GM21576 (cell line): ENCODE measurements at regions not wholly inside any gene's neighbourhood (a gene's known extent, or its start where the extent isn't known, plus 50 kb on each side); places are given as distances from the start of the nearest gene placed in this dataset.
"Not testable (repeated sequence)": the region's sequence is repeated elsewhere in the genome, so short reads cannot be mapped to it uniquely, and the experiment has no call there.

ENCODE experiments used
- ATAC-seq: cut with Tn5 transposase; IDR thresholded peaks from one replicate; pipeline ENCODE4 v1.9.1; 2021; ENCODE audit warnings: mild to moderate bottlenecking, moderate library complexity; ENCODE audit not compliant: unreplicated experiment

DNA sequence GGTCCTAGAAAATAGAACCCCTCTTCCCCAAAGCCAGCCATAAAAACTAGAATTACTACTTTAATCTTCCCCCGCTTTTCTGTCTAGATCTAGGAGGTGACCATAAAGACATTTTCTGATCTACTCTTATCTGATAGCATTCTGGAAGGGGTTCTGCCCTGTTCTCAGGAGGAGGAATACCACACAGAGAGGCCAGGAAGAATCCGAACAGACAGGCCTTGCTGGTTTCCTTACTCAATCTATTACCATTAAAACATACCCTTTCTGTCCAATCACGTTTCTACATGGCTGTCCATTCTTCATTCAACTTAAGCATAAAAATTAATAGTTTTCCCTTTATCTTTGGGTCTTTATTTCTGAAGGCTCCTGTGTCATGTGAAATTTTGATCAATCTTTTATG, 198.7 kb downstream of the GPAT3 start:
- no peak for ATAC-seq

DNA sequence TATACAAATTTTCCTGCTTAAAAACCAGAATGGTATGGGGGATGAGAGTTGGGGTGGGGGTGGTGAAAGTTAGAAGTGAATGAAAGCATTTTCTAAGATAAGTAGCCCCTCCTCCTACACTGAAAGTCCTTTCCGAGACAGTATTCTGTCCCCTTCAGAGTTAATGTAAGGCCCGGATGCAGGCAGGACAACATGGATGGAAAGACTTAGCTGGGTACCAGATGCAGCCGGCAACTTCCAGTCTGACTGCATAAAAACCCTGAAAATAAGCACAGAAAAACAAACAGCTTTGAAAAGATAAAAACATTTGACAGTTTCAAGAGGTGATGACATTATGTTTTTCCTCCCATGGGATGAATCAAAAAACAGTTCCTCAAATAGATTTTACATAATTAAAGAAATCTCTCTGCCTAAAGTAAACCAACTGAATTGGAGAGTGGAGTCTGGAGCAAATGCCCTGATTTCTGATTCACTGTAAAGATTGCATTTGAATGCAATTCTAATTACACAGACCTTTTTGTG, 196.3 kb downstream of the GPAT3 start:
- ATAC-seq = no peak

DNA sequence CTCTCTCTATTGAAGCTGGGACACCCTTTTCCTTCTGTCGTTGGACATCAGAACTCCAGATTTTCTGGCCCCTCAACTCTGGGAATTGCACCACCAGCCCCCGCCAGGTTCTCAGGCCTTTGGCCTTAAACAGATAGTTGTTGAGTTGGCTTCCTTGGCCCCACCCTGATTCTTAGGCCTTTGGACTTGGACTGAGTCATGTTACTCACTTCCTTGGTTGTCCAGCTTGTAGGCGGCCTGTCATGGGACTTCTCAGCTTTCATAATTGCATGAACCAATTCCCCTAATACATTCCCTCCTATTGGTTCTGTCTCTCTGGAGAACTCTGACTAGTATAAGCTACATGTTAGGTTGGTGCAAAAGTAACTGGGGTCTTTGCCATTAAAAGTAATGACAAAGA, 195.7 kb downstream of the GPAT3 start:
- ATAC-seq = no peak

DNA sequence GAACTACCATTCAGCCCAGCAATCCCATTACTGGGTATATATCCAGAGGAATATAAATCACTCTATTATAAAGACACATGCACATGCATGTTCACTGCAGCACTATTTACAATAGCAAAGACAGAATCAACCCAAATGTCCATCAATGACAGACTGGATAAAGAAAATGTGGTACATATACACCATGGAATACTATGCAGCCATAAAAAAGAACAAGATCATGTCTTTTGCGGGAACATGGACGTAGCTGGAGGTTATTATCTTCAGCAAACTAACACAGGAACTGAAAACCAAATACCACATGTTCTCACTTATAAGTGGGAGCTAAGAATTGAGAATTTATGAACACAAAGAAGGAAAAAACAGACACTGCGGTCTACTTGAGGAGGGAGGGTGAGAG, 195.1 kb downstream of the GPAT3 start:
- not testable (repeated sequence) for ATAC-seq

DNA sequence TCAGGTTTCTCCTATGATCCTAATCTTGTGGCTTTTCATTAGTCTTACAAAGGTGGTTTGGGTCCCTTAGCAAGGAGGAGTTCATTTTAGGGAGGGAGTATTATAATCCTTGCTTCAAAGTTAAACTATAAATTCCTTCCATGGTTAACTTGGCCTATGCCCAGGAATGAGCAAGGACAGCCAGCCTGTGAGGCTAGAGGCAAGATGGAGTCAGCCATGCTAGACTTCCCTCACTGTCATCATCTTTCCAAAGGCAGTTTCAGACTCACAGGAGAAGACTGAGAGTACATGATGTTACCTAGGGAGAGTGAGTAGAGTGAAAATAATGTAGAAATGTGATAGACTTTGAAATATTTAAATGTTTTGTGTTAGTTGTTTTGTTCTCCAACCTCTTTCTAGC, 192.3 kb downstream of the GPAT3 start:
- ATAC-seq = no peak

DNA sequence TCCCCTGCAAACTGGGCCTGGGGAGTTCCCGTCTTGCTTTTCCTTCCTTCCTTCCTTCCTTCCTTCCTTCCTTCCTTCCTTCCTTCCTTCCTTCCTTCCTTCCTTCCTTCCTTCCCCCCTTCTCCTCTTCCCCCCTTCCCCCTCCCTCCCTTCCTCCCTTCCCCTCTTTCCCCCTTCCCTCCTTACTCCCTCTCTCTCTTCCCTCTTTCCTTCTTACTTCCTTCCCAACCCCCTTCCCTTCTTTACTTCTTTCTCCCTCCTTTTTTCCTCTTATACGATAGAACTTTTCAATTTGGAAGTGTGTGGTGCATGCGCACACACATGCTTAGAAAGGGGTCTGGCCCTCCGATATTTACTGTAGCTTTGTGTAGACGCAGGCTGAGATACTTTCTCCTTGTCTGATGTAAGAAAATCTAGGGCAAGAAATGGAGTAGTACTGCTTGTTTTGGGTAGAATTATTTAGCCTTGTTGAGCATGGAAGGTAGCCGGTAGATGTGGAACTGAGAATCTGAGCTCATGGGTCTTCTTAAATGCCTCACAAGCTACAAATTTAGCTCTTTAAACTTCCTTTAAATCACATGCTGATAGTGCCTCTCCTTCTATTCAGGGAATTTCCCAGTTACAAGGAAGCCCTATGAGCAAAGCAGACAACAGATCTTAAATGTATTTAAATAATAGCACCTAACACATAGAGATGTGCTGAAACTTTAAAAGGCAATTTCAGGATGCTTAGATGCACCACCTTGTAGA, 189.6 kb downstream of the GPAT3 start:
- ATAC-seq = no peak

DNA sequence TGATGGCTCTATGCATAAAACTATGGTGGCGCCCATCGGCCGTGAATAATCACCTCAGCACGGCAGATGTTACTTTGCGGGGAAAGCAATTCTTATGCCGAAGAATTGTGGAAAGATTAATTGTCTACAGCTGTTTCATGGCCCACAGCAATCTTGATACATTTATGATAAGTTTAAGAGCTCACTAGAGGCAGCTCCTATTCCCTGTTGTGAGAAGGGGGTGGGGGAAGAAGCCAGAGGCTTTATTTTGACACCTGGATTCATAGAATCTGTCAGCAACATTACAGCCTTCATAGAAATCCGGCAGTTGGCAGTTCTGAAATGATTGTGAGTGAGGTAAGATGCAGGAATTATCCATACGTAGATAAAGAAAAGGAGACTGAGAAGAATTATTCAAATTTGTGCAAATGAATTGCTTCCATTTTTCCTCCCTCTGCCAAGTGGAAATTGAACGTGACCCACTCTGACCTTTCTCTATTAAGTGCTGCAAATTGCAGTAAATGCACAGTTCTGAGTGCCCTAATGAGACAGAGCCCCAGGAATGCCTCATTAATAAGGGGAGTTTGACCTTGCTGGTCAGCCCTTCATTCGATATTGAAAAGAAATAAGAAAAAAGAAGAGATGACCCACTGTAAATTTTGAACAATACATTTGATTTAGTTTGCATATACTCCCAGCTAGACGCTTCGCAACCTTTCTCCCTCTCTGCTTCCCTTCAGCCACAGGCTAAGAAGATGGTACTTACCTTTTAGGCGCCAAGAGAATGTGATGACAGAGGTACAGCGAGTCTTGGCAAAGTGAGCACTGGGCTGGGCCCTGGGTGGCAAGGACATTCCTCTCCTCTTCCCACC, 188.8 kb downstream of the GPAT3 start:
- ATAC-seq = no peak

DNA sequence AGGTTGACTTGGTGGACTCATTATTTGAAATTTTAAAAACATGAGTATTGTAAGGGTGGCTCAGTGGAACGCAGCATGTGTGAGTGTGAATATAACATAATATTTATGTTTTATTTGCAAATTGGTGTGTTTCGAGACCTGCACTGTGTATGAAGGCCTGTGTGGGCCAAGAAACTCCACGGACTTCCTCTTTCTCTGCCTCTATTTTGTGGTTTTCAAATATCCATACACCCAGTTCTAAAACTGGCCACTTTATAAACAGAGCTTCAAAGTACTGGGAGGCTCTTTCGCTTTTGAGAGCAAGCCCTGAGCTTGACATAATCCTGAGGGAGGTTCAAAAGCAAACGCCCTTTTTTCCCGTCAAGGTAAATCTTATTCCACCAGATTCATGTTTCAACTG, 187.7 kb downstream of the GPAT3 start:
- ATAC-seq = no peak

DNA sequence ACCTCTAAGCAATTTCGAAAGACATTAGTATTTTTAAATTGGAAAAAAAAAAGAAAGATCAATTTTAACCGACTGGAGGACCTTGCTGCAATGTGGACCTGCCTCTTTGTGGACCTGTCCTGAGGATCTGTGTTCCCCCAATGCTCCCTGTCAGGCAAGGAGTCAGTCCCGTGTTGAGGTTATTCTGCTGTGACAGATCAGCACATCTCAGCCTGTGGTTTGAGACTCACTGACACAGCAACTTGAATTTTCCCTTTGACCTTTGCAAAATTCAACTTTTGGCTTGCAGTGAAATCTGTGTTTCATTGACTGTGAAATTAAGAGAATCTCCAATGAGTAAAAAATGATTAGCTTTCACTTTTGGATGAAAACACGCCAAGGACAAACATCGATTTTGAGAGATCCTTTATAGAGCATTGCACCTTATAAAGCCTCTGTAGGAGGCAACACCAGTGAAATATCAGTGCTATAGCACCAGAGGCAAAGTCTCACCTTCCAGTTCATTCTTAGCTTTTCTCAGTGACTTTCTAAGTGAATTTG, 186.9 kb downstream of the GPAT3 start:
- ATAC-seq = no peak

DNA sequence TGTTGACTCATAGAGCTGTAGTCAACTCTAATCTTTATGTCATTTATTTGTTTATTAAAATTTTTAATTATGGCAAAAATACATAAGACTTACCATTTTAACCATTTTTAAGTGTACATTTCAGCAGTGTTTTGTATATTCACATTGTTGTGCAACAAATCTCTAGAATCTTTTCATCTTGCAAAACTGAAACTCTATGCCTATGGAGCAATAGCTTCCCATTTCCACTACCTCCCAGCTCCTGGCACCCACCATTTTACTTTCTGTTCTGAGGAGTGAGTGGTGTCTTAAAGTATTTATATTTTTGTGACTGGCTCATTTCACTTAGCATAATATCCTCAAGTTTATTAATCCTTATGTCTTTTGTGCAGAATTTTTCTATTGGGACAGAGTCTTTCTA, 181.0 kb downstream of the GPAT3 start:
- no peak for ATAC-seq

DNA sequence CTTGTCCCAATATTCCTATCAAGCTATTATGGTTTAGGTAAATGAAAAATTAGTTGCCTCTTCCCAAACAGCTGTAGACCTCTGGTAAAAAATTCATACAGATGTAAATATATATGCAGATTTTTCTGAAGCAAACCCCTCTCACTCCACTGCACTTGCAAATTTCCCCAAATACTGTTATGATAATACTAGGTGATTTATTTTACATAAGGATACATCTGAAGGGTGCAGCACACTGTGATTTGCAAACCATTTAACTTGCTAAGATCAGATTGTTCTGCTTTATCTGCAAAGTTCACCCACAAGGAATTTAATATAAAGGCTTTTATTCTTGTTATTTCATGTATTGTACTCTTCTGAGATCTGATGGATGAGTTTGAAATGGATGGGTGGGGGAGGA, 177.0 kb downstream of the GPAT3 start:
- ATAC-seq = no peak

DNA sequence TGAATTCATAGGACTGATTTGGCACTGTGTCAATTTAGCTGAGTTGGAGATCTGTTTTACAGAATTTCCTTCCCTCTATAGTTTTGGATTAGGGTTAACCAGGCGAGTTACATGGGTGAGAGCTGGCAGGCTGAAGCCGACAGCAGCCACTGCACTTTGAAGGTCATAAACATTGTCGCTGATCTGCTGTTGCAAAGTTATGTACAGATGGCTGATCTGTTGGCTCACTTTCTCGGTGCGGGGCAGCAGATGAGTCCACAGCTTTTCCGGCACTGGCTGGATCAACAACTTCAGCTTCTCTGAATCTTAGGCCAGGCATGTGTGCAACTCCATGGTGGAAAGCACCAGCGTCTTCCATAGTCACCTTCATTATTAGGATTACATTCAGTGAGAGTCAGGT, 173.7 kb downstream of the GPAT3 start:
- no peak for ATAC-seq

DNA sequence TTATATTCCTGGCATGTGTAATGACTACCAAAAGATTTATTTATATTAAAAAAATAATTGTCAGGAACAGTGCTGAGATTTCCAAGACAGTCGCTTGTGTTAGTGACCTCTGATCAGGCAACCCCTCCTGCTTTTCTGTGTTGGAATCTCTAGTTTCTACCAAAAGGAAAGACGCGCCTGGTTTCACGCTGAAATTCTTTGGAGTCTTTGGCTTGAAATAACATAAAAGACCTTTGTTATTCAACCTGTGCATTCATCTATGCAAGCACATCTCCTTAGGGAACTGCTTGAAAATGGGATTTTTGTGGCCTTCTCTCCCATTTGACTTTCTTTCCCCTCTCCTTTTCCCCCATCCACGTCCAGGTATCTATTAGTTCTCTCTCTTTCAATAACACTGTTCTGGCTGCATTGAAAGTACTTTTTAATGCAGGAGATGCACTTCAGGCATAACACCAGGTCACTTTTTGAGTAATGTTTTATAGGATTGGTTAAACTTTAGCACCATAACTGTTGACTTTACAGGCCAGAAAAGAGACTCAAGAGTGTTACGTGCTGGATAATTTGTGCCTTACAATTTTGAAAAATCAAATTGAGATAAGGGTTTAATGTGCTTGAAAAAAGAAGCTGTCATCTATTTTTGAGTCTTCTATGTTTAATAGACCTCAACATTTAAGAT, 172.7 kb downstream of the GPAT3 start:
- ATAC-seq = no peak

DNA sequence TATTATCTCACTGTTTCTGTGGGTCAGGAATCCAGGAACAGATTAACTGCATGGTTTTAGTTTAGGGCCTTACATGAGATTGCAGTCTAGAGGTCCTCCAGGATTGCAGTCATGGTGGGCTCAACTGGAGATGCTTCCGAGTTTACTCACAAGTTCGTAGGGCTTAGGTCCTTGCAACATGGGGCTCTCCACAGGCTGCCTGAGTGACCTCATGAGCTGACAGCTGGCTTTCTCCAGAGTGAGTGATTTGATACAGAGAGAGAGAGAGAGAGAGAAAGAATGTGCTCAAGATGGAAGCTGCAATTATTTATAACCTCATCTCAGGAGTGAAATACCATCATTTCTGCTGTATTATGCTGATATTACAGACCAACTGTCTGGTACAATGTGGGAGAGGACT, 168.9 kb downstream of the GPAT3 start:
- no peak for ATAC-seq

DNA sequence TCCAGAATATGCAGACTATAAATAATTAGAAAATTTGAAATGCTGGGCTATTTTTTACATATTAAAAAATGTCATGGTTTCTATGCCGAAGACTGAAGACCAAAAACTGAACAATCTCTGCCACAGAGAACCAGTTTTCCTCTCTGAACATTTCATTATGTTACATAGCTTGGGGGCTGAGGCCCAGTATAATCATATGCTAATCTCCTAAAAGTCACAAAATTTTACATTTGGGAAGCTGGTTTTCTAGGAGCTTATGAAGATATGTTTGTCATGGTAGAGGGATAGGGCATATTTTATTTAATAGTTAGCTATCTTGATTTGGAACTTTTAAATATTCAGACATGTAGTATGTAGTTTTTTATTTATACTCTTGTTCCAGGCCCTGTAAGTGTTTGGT, 167.8 kb downstream of the GPAT3 start:
- no peak for ATAC-seq

DNA sequence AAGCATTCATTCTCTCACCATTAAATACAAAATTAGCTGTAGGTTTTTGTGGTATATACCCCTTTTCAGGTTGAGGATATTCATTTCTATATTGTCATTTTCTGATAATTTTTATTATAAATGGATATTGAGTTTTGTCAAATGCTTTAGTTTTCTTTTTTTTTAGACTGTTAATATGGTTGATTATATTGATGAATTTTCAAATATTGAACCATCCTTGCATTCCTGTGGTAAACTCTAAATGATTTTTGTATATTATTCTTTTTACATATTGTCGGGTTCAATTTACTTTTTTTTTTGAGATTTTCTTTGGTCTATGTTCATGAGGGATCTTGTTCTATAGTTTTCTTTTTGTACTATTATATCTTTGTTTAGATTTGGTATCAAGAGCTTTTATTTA, 165.1 kb downstream of the GPAT3 start:
- no peak for ATAC-seq

DNA sequence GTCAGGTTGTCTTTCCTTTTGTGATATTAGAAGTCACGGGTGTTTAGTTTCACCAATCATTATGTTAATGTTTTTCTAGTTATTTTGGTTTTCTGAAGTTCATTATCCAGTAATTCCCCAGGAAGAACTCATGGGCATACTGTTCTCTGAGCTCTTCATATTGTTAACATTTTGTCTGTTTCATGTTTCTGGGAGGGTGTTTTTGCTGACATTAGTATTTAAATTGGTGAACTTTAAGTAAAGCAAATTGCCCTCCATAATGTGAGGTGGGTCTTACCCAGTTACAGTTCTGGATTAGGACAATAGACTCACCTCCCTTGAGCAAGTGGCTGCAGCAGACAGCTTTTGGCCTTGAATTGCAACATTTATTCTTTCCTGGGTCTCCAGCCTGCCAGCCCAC, 163.4 kb downstream of the GPAT3 start:
- no peak for ATAC-seq

DNA sequence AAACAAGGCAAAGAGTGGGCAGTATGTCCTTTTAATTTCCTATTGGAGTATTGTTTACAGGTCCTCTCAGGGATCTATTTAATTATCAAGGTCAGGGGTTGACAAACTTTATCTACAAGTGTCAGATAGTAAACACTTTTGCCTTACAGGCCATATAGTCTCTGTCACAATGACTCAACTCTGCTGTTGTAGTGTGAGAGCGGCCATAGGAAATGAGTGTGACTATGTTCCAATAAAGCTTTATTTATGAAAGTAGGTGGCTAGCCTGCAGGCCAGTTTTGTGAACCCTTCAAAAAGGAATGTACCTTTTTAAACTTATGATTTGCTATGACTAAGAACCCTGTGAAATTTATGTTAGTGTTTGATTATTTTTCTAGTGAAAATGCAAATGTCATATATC, 156.1 kb downstream of the GPAT3 start:
- no peak for ATAC-seq

DNA sequence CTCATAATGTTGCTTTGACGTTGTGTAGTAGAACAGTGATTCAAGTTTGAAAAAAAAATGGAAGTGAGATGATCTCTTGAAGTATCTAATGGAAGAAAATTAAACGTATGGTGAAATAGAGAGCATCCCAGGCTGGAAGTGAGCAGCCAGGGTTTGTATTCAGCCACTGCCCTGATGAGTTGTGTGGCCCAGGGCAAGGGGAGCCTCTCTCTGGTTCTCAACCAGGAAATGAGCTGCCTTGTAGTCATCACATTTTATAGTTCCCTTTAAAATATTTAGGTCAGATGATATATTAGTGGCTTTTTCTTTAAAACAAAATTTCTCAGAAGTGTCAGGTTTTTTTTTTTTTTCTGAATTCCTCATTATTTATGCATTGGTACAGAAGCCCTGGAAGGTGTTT, 150.3 kb downstream of the GPAT3 start:
- ATAC-seq = no peak

DNA sequence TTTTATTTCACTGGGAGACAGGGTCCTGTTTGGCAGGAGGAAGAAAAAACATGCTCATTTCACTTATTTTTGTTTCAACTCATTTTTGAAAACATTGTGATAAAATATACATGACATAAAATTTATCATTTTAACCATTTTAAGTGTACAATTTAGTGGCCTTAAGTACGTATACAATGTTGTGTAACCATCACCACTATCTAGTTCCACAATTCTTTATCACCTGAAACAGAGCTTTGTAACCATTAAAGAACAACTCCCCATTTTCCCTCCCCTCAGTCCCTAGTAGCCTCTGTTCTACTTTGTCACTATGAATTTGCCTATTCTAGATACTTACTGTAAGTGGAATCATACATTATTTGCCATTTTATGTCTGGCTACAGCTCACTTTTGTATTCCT, 143.8 kb downstream of the GPAT3 start:
- ATAC-seq = no peak

DNA sequence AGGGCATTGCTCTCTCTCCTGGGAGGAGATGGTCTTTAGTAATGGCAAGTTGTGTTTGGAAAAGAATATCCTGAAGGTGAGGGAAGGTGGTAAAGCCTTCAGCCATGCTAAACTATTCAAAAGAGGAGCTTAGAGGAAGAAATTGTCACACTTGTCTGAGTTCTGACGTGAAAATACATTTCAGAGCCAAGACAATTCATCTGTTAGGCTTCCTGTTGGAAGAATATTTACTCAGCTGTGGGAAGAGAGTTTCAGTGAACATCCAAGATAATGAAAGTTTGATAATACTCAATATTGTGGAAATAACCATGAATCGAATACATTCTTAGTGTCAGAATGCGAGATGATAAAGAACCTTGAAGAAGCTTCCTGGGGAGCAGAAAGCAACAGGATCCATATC, 143.3 kb downstream of the GPAT3 start:
- ATAC-seq = no peak
